ENCODE measurements at regions not wholly inside any gene's neighbourhood (a gene's known extent, or its start where the extent isn't known, plus 50 kb on each side); places are given as distances from the start of the nearest gene placed in this dataset.
"Not testable (repeated sequence)": the region's sequence is repeated elsewhere in the genome, so short reads cannot be mapped to it uniquely, and the experiment has no call there.

GRCh38 chr7:91480470-91480869 is 216.2 kb downstream of the FZD1 start:
- TF ChIP-seq, protein P1, sequence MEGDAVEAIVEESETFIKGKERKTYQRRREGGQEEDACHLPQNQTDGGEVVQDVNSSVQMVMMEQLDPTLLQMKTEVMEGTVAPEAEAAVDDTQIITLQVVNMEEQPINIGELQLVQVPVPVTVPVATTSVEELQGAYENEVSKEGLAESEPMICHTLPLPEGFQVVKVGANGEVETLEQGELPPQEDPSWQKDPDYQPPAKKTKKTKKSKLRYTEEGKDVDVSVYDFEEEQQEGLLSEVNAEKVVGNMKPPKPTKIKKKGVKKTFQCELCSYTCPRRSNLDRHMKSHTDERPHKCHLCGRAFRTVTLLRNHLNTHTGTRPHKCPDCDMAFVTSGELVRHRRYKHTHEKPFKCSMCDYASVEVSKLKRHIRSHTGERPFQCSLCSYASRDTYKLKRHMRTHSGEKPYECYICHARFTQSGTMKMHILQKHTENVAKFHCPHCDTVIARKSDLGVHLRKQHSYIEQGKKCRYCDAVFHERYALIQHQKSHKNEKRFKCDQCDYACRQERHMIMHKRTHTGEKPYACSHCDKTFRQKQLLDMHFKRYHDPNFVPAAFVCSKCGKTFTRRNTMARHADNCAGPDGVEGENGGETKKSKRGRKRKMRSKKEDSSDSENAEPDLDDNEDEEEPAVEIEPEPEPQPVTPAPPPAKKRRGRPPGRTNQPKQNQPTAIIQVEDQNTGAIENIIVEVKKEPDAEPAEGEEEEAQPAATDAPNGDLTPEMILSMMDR (IDR thresholded peaks at IDR 0.05): not testable (repeated sequence)
- not testable (repeated sequence) for TF ChIP-seq POLR2A (IDR thresholded peaks at IDR 0.05)
